ENCODE measurements at regions not wholly inside any gene's neighbourhood (a gene's known extent, or its start where the extent isn't known, plus 50 kb on each side); places are given as distances from the start of the nearest gene placed in this dataset.

- H4K91ac ChIP-seq (ENCODE audit: insufficient read length, low read depth, low read length), result no peak overlapping the region
- peaks cover 28 to 41% of the 10 kb centered on the region in 2 experiments for H3K4me1 Mint-ChIP-seq
- no peaks in the 10 kb centered on the region for H3K27me3 ChIP-seq (ENCODE audit: insufficient read depth, low read length)
- no peak overlapping the region for H2BK120ac ChIP-seq (ENCODE audit: low read depth, low read length, poor library complexity, severe bottlenecking)
- H3K9ac ChIP-seq (ENCODE audit: extremely low read depth, insufficient read length, low read length), result no peak overlapping the region
- H3T11ph ChIP-seq (ENCODE audit: low read length), result no peak overlapping the region
- no peak overlapping the region for H2BK20ac ChIP-seq (ENCODE audit: low read depth, low read length, poor library complexity, severe bottlenecking)
- H2BK5ac ChIP-seq (ENCODE audit: insufficient read length, low read length), result no peak overlapping the region
- H3K56ac ChIP-seq (ENCODE audit: insufficient read length, low read depth, low read length), result no peak overlapping the region
- H2AFZ ChIP-seq (ENCODE audit: low read length), result no peak overlapping the region
- H3K4me2 ChIP-seq (ENCODE audit: insufficient read depth, insufficient read length, low read length), result no peak overlapping the region
- no peaks in the 10 kb centered on the region for H3K79me2 ChIP-seq (ENCODE audit: insufficient read depth, low read length)
- peaks cover 0 to 6% (median 0%) of the 10 kb centered on the region in 3 experiments; a peak in 2 of 7 replicates for H3K36me3 Mint-ChIP-seq (ENCODE audit: insufficient read depth in 1 of 3, low read depth in 3 of 3)
- H3K79me1 ChIP-seq (ENCODE audit: insufficient read depth, low read depth, low read length, poor library complexity, severe bottlenecking), result no peaks in the 10 kb centered on the region
- H2BK12ac ChIP-seq (ENCODE audit: insufficient read length, low read depth, low read length), result no peak overlapping the region
- no peak for TF ChIP-seq CTCF (conservative IDR thresholded peaks at IDR 0.05)
- no peak overlapping the region for H3K4me3 Mint-ChIP-seq
- no peak for DNase-seq
- H3K18ac ChIP-seq (ENCODE audit: insufficient read length, low read depth, low read length), result no peak overlapping the region
- no peak overlapping the region for H3K14ac ChIP-seq (ENCODE audit: insufficient read depth, low read length)
- no peaks in the 10 kb centered on the region for H3K23me2 ChIP-seq (ENCODE audit: insufficient read length, low read depth, low read length, poor library complexity, severe bottlenecking)
- H3K23ac ChIP-seq (ENCODE audit: insufficient read length, low read depth, low read length), result no peak overlapping the region
- no CpG with 5 or more reads among the region's 15 CpGs for whole genome bisulfite sequencing (ENCODE audit: extremely low coverage, insufficient read length, low lambda C conversion rate)
- H3K9me3 ChIP-seq (ENCODE audit: control insufficient read depth, low read depth, low read length), result no peaks in the 10 kb centered on the region
- no peak overlapping the region for H3K27ac ChIP-seq (ENCODE audit: insufficient read length, low read depth, low read length)
- H2BK15ac ChIP-seq (ENCODE audit: low read depth, low read length), result no peak overlapping the region
- H4K5ac ChIP-seq (ENCODE audit: insufficient read length, low read depth, low read length), result no peak overlapping the region
- no peak overlapping the region for H3K4ac ChIP-seq (ENCODE audit: low read depth, low read length)
- H3K27ac Mint-ChIP-seq, result peak overlapping the region in 1 of 3 experiments; percentile 99; a peak in 2 of 7 replicates
- no peak overlapping the region for H4K8ac ChIP-seq (replicated peaks; ENCODE audit: insufficient read length, low read depth, low read length)
- no peaks in the 10 kb centered on the region for H4K20me1 ChIP-seq (ENCODE audit: control insufficient read depth, insufficient read depth, insufficient read length)
- H3K27me3 Mint-ChIP-seq (ENCODE audit: low read depth), result peaks cover 2% of the 10 kb centered on the region
- H3K4me1 ChIP-seq (ENCODE audit: insufficient read depth, low read length), result peaks cover 2% of the 10 kb centered on the region; the same call in 1 of the 2 replicates
- peaks cover 3 to 4% of the 10 kb centered on the region in 2 experiments; a peak in 1 of 5 replicates for H3K9me3 Mint-ChIP-seq
- no peak overlapping the region for H2AK5ac ChIP-seq (ENCODE audit: insufficient read length, low read length)
Observed at GRCh38 chr12:116425256-116426193, 133.7 kb upstream of the MAP1LC3B2 start.
